Endothelial cell (in vitro differentiated cells): ENCODE measurements at regions not wholly inside any gene's neighbourhood (a gene's known extent, or its start where the extent isn't known, plus 50 kb on each side); places are given as distances from the start of the nearest gene placed in this dataset.
A peak's percentile ranks its signal among the peaks of the same experiment; 100 is the strongest.

ENCODE experiments used
- DNase-seq: peaks from one replicate; pipeline ENCODE4 v3.0.0; 2021; ENCODE audit warnings: low spot score
- H3K27ac Mint-ChIP-seq: one replicate; pipeline ENCODE4 v1.8.0; 2021; ENCODE audit warnings: mixed read lengths, inconsistent platforms; ENCODE audit not compliant: unreplicated experiment
- H3K27me3 Mint-ChIP-seq: one replicate; pipeline ENCODE4 v1.8.0; 2021; ENCODE audit warnings: mild to moderate bottlenecking, moderate library complexity, mixed read lengths, inconsistent platforms; ENCODE audit not compliant: unreplicated experiment
- H3K36me3 Mint-ChIP-seq: one replicate; pipeline ENCODE4 v1.8.0; 2021; ENCODE audit warnings: mild to moderate bottlenecking, low read depth, mixed read lengths, inconsistent platforms; ENCODE audit not compliant: unreplicated experiment
- H3K4me1 Mint-ChIP-seq: one replicate; pipeline ENCODE4 v1.8.0; 2021; ENCODE audit warnings: mild to moderate bottlenecking, mixed read lengths, inconsistent platforms; ENCODE audit not compliant: unreplicated experiment
- H3K4me3 Mint-ChIP-seq: one replicate; pipeline ENCODE4 v1.8.0; 2021; ENCODE audit warnings: mild to moderate bottlenecking, mixed read lengths, inconsistent platforms; ENCODE audit not compliant: unreplicated experiment
- H3K9me3 Mint-ChIP-seq: one replicate; pipeline ENCODE4 v1.8.0; 2021; ENCODE audit warnings: mixed read lengths, inconsistent platforms; ENCODE audit not compliant: unreplicated experiment
- CTCF ChIP-seq: fragments of 200-600 bp; sonication (generic); IDR thresholded peaks from one replicate; pipeline ENCODE4 v1.5.0; 2021; ENCODE audit warnings: antibody characterized with exemption; ENCODE audit not compliant: unreplicated experiment

GRCh38 chr7:51368334-51368733 is 51.7 kb upstream of the COBL start:
- Mint-ChIP-seq H3K4me1 (no peaks in the 10 kb centered on the region), H3K9me3 (no peaks in the 10 kb centered on the region), H3K27me3 (peaks cover 5% of the 10 kb centered on the region), H3K27ac (no peak overlapping the region), H3K4me3 (no peak overlapping the region), H3K36me3 (no peaks in the 10 kb centered on the region)
- TF ChIP-seq CTCF = no peak
- no peak for DNase-seq

- no peak for TF ChIP-seq CTCF
- no peak for DNase-seq
- H3K4me3 Mint-ChIP-seq = no peak overlapping the region
- no peaks in the 10 kb centered on the region for H3K4me1 Mint-ChIP-seq
- peaks cover 3% of the 10 kb centered on the region for H3K9me3 Mint-ChIP-seq
- no peak overlapping the region for H3K27ac Mint-ChIP-seq
- H3K27me3 Mint-ChIP-seq = peaks cover 5% of the 10 kb centered on the region
- no peaks in the 10 kb centered on the region for H3K36me3 Mint-ChIP-seq
Measured at GRCh38 chr7:51367614-51367968, 51.0 kb upstream of the COBL start.

- peak; percentile 77 for TF ChIP-seq CTCF
- Mint-ChIP-seq H3K4me1 (no peaks in the 10 kb centered on the region), H3K4me3 (no peak overlapping the region), H3K9me3 (peaks cover 5% of the 10 kb centered on the region), H3K36me3 (no peaks in the 10 kb centered on the region), H3K27ac (no peak overlapping the region), H3K27me3 (peaks cover 5% of the 10 kb centered on the region)
- DNase-seq = peak; percentile 60
Measured at GRCh38 chr7:51366930-51367613, 50.5 kb upstream of the COBL start.
